Astrocyte (in vitro differentiated cells and primary cell): ENCODE measurements at regions not wholly inside any gene's neighbourhood (a gene's known extent, or its start where the extent isn't known, plus 50 kb on each side); places are given as distances from the start of the nearest gene placed in this dataset.
A peak's percentile ranks its signal among the peaks of the same experiment; 100 is the strongest.

Source experiments
- DNase-seq: peaks from one replicate; pipeline ENCODE4 v3.0.0-alpha.2; 2010; ENCODE audit warnings: low read depth
- FAIRE-seq: peaks from 2 replicates; lab custom pipeline; 2011; peaks lifted over from hg19 to GRCh38; lab: Jason Lieb, UNC
- H2AFZ ChIP-seq: 2 replicates; pipeline ENCODE4 v1.6.0; 2012; ENCODE audit warnings: low read depth, low read length, inconsistent platforms
- H3K27ac ChIP-seq: 2 replicates; pipeline ENCODE4 v1.5.1; 2011; ENCODE audit warnings: low read depth, low read length, inconsistent platforms
- H3K27me3 ChIP-seq: 2 replicates; pipeline ENCODE4 v1.6.0; 2011; ENCODE audit warnings: low read length, inconsistent platforms; ENCODE audit not compliant: insufficient read depth
- H3K36me3 ChIP-seq: 2 replicates; pipeline ENCODE4 v1.5.1; 2011; ENCODE audit warnings: low read length, inconsistent platforms; ENCODE audit not compliant: insufficient read depth
- H3K4me1 ChIP-seq: 2 replicates; pipeline ENCODE4 v1.5.1; 2011; ENCODE audit warnings: low read length, inconsistent platforms; ENCODE audit not compliant: insufficient read depth
- H3K4me2 ChIP-seq: 2 replicates; pipeline ENCODE4 v1.6.0; 2012; ENCODE audit warnings: low read length, inconsistent platforms
- H3K4me3 ChIP-seq: 2 replicates; pipeline ENCODE4 v1.5.1; 2011; ENCODE audit warnings: low read depth, mild to moderate bottlenecking, low read length, inconsistent platforms; ENCODE audit not compliant: insufficient read depth
- H3K79me2 ChIP-seq: 2 replicates; pipeline ENCODE4 v1.6.0; 2012; ENCODE audit warnings: mild to moderate bottlenecking, low read length, inconsistent platforms; ENCODE audit not compliant: insufficient read depth
- H3K9ac ChIP-seq: 2 replicates; pipeline ENCODE4 v1.6.0; 2012; ENCODE audit warnings: mild to moderate bottlenecking, low read length, inconsistent platforms
- H3K9me3 ChIP-seq: 2 replicates; pipeline ENCODE4 v1.5.1; 2012; ENCODE audit warnings: low read depth, mild to moderate bottlenecking, low read length, inconsistent platforms; ENCODE audit not compliant: insufficient read depth
- H4K20me1 ChIP-seq: 2 replicates; pipeline ENCODE4 v1.6.0; 2012; ENCODE audit warnings: low read length, inconsistent platforms; ENCODE audit not compliant: insufficient read depth
- H3K27ac Mint-ChIP-seq: one replicate; pipeline ENCODE4 v1.8.0; 2021; ENCODE audit warnings: mild to moderate bottlenecking, mixed read lengths; ENCODE audit not compliant: unreplicated experiment
- H3K27me3 Mint-ChIP-seq: one replicate; pipeline ENCODE4 v1.8.0; 2021; ENCODE audit warnings: low read depth, mixed read lengths; ENCODE audit not compliant: unreplicated experiment
- H3K36me3 Mint-ChIP-seq: one replicate; pipeline ENCODE4 v1.8.0; 2021; ENCODE audit warnings: low read depth, mixed read lengths; ENCODE audit not compliant: unreplicated experiment
- H3K4me1 Mint-ChIP-seq: one replicate; pipeline ENCODE4 v1.8.0; 2021; ENCODE audit warnings: low read depth, mixed read lengths; ENCODE audit not compliant: unreplicated experiment
- H3K4me3 Mint-ChIP-seq: one replicate; pipeline ENCODE4 v1.8.0; 2021; ENCODE audit warnings: mild to moderate bottlenecking, moderate library complexity, mixed read lengths; ENCODE audit not compliant: unreplicated experiment
- H3K9me3 Mint-ChIP-seq: one replicate; pipeline ENCODE4 v1.8.0; 2021; ENCODE audit warnings: mild to moderate bottlenecking, mixed read lengths; ENCODE audit not compliant: unreplicated experiment
- CTCF ChIP-seq: IDR thresholded peaks from 2 replicates; pipeline ENCODE4 v1.5.1; 2011; ENCODE audit warnings: low read depth, mild to moderate bottlenecking, inconsistent platforms, low read length, moderate library complexity; ENCODE audit not compliant: insufficient read depth
- EZH2 ChIP-seq: IDR thresholded peaks from 2 replicates; pipeline ENCODE4 v1.6.1; 2012; ENCODE audit warnings: mild to moderate bottlenecking, low read length, inconsistent platforms; ENCODE audit not compliant: insufficient read depth

DNA sequence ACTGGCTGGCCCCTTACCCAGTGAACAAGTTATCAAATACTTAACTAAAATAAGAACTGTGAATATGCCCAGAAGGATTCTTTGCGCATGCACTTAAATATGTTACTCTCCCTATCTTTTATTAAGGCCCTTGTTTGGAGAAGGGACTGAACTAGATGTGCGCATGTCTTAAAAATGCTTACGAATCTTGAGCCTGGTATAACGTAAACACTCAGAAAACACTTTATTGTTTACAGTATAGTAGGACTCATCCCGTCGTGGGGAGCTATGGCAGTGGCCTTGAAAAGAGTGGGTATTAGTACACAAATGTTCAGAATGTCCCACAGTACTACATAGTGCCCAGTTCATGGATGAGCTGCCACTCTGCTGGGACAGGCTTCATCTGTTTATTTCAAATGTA lies 75.9 kb upstream of the MAP4K3 start:
- Histone ChIP-seq H3K9me3 (no peaks in the 10 kb centered on the region), H3K36me3 (no peaks in the 10 kb centered on the region), H2AFZ (no peak overlapping the region), H3K9ac (peak overlapping the region; percentile 58), H3K4me2 (peak overlapping the region; percentile 60), H3K27ac (peak overlapping the region; percentile 78), H3K4me3 (no peak overlapping the region), H3K79me2 (no peaks in the 10 kb centered on the region), H3K27me3 (no peaks in the 10 kb centered on the region), H4K20me1 (no peaks in the 10 kb centered on the region), H3K4me1 (peaks cover 38% of the 10 kb centered on the region)
- peaks cover 51% of the 10 kb centered on the region for H3K4me1 Mint-ChIP-seq
- no peaks in the 10 kb centered on the region for H3K9me3 Mint-ChIP-seq
- no peak for FAIRE-seq
- no peaks in the 10 kb centered on the region for H3K36me3 Mint-ChIP-seq
- peak overlapping the region; percentile 92 for H3K27ac Mint-ChIP-seq
- no peak overlapping the region for H3K4me3 Mint-ChIP-seq
- TF ChIP-seq CTCF (no peak), EZH2 (no peak)
- no peaks in the 10 kb centered on the region for H3K27me3 Mint-ChIP-seq
- DNase-seq = no peak

DNA sequence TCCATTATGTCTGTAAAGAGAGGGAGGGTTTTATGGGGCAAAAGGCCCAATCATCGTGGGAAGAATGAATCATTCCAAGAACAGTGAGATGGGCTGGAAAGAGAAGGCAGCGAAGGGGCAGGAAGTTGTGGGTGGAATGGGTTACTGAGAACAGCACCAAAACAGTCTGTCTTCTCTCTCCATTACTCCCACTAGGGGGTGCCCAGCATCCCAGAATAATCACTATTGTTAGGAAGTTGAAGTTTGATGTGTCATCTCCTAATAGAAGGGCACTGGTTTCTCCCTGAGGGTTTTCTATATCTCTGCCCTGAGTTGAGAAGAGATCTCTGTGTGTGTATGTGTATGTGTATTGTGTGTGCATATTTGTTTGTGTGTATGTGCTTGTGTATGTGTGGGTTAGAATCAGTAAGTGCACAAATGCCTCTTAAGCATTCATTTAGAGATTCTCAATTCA lies 76.6 kb upstream of the MAP4K3 start:
- FAIRE-seq (peak; percentile 82), DNase-seq (peak; percentile 97)
- Histone ChIP-seq H3K36me3 (no peaks in the 10 kb centered on the region), H2AFZ (no peak overlapping the region), H4K20me1 (no peaks in the 10 kb centered on the region), H3K79me2 (no peaks in the 10 kb centered on the region), H3K4me2 (peak overlapping the region; percentile 60), H3K9me3 (no peaks in the 10 kb centered on the region), H3K27ac (peak overlapping the region; percentile 78), H3K4me3 (no peak overlapping the region), H3K9ac (peak overlapping the region; percentile 58), H3K4me1 (peaks cover 31% of the 10 kb centered on the region), H3K27me3 (no peaks in the 10 kb centered on the region)
- Mint-ChIP-seq H3K27me3 (no peaks in the 10 kb centered on the region), H3K9me3 (no peaks in the 10 kb centered on the region), H3K4me1 (peaks cover 53% of the 10 kb centered on the region), H3K27ac (peak overlapping the region; percentile 92), H3K4me3 (no peak overlapping the region), H3K36me3 (no peaks in the 10 kb centered on the region)
- TF ChIP-seq CTCF (peak; percentile 85), EZH2 (no peak)

- no peaks in the 10 kb centered on the region for H3K9me3 Mint-ChIP-seq
- H3K4me2 ChIP-seq = no peak overlapping the region
- DNase-seq (no peak), FAIRE-seq (no peak)
- H2AFZ ChIP-seq = no peak overlapping the region
- H3K4me1 Mint-ChIP-seq = peaks cover 53% of the 10 kb centered on the region
- H3K27me3 Mint-ChIP-seq = no peaks in the 10 kb centered on the region
- H3K27me3 ChIP-seq = no peaks in the 10 kb centered on the region
- H3K9ac ChIP-seq = no peak overlapping the region
- H3K4me1 ChIP-seq = peaks cover 31% of the 10 kb centered on the region
- no peaks in the 10 kb centered on the region for H4K20me1 ChIP-seq
- H3K27ac ChIP-seq = no peak overlapping the region
- H3K4me3 Mint-ChIP-seq = no peak overlapping the region
- H3K36me3 Mint-ChIP-seq = no peaks in the 10 kb centered on the region
- TF ChIP-seq EZH2 = no peak
- H3K79me2 ChIP-seq = no peaks in the 10 kb centered on the region
- no peaks in the 10 kb centered on the region for H3K36me3 ChIP-seq
- H3K9me3 ChIP-seq = no peaks in the 10 kb centered on the region
- no peak overlapping the region for H3K4me3 ChIP-seq
- no peak overlapping the region for H3K27ac Mint-ChIP-seq
Measured at GRCh38 chr2:39514825-39515224, 77.7 kb upstream of the MAP4K3 start.
